ENCODE measurements at regions not wholly inside any gene's neighbourhood (a gene's known extent, or its start where the extent isn't known, plus 50 kb on each side); places are given as distances from the start of the nearest gene placed in this dataset.
"Not testable (repeated sequence)": the region's sequence is repeated elsewhere in the genome, so short reads cannot be mapped to it uniquely, and the experiment has no call there.

DNA sequence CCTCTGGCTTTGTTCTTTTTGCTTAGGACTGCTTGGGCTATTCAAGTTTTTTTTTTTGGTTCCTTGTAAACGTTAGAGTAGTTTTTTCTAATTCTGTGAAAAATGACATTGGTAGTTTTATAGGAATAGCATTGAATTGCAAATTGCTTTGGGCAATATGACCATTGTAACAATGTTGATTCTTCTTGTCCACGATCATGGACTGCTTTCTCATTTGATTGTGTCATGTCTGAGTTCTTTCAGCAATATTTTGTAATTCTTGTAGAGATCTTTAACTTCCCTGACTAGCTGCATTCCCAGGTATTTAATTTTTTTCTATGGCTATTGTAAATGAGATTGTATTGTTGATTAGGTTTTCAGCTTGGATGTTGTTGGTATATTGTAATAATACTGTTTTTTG lies 286.2 kb upstream of the C1QTNF3 start:
- not testable (repeated sequence) for DNase-seq (ENCODE audit: low spot score)

DNA sequence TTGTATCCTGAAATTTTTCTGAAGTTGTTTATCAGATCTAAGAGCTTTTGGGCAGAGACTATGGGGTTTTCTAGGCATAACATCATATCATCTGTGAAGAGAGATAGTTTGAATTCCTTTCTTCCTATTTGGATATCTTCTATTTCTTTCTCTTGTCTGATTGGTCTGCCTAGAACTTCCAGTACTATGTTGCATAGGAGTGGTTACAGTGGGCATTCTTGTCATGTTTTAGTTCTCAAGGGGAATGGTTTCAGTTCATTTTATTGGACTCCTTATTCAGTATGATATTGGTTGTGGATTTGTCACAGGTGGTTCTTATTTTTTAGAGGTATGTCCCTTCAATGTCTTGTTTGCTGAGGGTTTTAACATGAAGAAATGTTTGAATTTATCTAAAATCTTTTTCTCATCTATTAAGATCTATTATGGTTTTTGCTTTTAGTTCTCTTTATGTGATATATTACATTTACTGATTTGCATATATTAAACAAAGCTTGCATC lies 286.6 kb upstream of the C1QTNF3 start:
- not testable (repeated sequence) for DNase-seq (ENCODE audit: low spot score)

DNA sequence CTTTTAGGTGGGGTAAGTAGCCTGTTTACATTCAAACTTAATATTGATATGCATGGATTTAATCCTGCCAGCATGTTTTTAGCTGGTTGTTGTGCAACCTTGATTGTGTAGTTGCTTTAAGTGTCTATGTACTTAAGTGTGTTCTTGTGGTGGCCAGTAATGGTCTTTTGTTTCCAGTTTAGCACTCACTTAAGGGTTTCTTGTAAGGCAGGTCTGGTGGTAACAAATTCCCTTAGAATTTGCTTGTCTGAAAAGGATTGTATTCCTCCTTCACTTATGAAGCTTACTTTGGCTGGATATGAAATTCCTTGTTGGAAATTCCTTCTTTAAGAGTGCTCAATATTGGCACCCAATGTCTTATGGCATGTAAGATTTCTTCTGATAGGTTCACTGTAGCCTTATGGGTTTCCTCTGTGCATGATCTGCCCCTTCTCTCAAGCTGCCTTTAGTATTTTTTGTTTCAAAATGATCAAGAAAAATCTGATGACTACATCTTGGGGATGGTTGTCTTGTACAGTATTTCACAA lies 289.0 kb upstream of the C1QTNF3 start:
- DNase-seq (ENCODE audit: low spot score), result not testable (repeated sequence)

- not testable (repeated sequence) for DNase-seq (ENCODE audit: low spot score)
These were observed 296.5 kb upstream of the C1QTNF3 start for GRCh38 chr5:34339408-34340001.

DNA sequence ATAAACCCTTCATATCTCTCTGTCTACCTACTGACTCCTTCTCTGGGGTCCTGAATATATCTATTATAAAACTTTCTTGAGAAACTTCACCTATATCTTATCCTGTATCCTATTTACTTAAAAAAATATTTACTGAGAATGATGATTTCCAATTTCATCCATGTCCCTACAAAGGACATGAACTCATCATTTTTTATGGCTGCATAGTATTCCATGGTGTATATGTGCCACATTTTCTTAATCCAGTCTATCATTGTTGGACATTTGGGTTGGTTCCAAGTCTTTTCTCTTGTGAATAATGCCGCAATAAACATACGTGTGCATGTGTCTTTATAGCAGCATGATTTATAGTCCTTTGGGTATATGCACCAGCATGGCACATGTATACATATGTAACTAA lies 301.7 kb upstream of the RAI14 start:
- not testable (repeated sequence) for DNase-seq (ENCODE audit: low spot score)

GRCh38 chr5:34371417-34371816 lies 284.7 kb upstream of the RAI14 start:
- DNase-seq (ENCODE audit: low spot score), result not testable (repeated sequence)

DNA sequence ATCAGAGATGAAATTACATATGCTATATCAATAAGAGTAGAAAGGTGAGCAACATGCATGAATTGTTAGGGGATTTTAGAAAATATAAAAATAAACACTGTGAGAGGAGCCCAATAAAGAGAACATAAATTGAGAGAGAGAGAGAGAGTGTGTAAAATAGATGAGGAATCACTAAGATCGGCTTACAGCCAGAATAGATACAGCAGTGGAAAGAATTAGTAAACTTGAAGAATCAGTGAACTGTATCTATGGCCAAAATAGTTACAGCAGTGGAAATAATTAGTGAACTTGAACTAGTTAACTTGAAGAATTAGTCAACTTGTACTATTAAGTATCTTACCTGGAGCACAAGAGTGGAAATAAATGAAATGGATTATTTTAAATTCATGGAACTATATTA lies 284.3 kb upstream of the RAI14 start:
- not testable (repeated sequence) for DNase-seq (ENCODE audit: low spot score)

DNA sequence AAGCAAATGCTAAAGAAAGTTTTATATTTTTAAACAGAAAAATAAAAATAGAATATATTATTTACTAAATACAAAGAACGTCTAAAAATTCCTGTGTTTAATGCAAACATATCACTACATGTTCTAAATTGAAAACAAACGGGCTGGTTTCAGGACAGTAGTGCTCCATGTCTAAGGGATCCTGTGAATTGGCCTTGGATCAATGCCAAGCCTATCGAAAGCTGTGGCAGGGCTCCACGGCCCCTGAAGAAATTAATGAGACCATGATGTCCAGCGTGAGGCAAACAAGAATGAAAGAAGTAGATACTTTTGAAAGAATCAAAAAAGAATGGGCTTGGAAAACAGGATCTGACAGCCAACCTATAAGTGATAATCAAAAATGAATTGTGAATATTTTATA lies 283.4 kb upstream of the RAI14 start:
- not testable (repeated sequence) for DNase-seq (ENCODE audit: low spot score)

DNA sequence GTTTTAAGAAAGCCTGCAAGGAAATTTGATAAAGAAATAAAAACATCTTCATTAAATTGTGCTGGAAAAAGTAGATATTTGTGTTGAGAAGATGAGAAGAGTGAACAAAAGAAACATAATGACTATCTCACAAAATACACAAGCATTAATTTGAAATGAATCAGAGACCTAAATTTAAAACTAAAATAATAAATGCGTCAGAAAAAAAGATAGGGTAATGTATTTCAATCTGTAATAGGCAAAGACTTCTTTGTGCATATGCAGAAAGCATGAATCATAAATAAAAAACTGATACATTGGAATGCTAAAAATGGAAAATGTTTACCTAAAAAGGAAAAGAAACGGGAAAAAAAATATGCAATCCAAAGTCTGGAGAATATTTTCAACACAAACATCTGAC lies 278.5 kb upstream of the RAI14 start:
- DNase-seq (ENCODE audit: low spot score), result not testable (repeated sequence)

DNA sequence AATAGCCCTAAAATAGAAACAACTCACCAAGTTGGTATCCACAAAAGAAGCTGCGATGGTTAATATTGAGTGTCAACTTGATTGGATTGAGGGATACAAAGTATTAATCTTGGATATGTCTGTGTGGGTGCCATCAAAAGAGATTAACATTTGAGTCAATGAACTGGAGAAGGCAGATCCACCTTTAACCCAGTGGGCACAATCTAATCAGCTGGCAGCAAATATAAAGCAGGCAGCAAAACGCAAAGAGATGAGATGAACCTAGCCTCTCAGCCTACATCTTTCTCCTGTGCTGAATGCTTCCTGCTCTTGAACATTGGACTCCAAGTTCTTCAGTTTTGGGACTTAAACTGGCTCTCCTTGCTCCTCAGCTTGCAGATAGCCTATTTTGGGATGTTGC lies 277.6 kb upstream of the RAI14 start:
- DNase-seq (ENCODE audit: low spot score), result not testable (repeated sequence)

- DNase-seq (ENCODE audit: low spot score), result not testable (repeated sequence)
These were observed 267.4 kb upstream of the RAI14 start for GRCh38 chr5:34388754-34389153.

DNA sequence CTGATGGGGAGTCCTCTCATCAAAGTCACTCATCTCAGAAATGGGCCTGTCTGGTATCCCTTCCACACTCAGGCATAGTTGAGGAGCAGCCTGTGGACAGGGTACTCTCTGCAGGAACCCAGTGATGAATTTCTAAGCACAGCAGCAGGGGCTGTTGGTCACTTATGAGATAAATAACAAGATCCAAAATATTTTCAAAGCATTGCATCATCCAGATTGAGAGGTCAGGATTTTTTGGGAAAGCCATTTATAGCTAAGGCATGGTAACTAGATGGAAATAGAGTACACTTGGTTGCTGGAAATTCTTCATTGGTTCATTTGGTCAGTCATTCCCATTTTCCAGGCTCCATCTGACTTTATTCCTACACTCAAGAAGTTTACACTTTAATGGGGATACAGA lies 246.8 kb upstream of the RAI14 start:
- no peak for DNase-seq (ENCODE audit: low spot score)

GRCh38 chr5:34410411-34411139 lies 245.6 kb upstream of the RAI14 start:
- no peak for DNase-seq (ENCODE audit: low spot score)

DNA sequence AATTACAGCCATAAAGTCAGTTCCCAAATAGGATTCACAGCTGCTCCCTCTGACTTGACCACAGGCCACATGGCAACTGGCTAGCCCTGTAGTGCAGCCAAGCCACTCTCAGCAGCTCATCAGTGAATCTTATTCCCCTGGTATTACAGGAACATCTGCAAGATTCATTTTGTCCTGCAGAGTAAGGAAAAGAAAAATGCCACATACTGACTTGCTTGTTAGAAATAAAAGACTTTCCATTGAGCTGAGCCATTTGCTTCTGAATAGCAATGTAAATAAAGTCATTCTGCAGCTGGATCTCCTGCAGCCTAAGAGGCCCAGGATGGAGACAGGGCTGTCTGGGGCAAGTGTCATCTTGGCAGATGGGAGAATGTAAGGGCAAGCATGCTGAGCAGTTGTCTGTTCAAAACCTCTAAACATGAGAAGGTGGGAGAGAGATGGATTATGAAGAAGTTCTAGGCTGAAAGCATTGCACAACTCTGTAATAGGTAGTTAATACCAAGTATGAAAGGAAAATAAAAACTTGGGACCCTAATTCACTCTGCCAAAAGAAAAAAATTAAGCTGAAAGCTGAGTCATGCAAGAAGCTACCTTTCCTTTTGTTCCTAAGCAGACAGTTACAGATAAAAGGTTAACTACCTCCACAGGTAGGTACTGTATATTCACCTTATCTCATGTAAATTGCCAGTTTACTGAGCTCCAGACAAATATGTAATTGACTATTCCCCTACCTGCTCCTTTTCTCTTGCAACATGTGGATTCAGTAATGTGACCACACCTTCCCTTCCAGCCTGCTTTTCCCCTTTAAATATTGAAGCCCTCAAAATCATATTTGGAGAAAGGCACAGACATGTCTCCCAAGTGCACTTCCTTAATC lies 244.4 kb upstream of the RAI14 start:
- DNase-seq (ENCODE audit: low spot score), result no peak

GRCh38 chr5:34412736-34413135 lies 243.4 kb upstream of the RAI14 start:
- DNase-seq (ENCODE audit: low spot score), result no peak

GRCh38 chr5:34415559-34416198 lies 240.4 kb upstream of the RAI14 start:
- no peak for DNase-seq (ENCODE audit: low spot score)

DNA sequence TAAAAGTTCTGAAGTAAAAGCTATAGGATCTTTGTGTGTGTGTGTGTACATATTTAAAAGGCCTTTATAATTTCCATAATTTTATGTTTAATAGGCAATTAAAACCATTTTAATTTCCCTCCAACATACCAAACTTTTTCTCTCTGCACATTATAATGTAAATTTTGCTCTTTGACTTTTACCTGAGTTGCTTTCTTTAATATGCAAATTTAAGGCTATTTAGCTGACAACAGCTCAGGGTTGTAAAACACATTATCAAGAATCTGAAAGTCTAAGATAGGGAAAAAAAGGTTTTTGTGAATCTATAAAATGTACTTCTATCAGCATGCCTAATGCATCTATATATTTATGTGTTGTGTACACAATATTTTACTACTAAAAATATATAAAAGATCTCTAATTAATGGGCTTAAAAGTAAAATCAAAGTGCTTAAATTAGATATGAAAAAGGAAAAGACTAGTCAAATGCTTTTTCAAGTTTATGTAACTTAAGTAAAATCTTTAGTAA lies 239.6 kb upstream of the RAI14 start:
- DNase-seq (ENCODE audit: low spot score), result no peak

- not testable (repeated sequence) for DNase-seq (ENCODE audit: low spot score)
These were observed 235.9 kb upstream of the RAI14 start for GRCh38 chr5:34420191-34420590.

- DNase-seq (ENCODE audit: low spot score), result no peak
These were observed 219.2 kb upstream of the RAI14 start for GRCh38 chr5:34436761-34437501.

GRCh38 chr5:34439601-34440000 lies 216.5 kb upstream of the RAI14 start:
- DNase-seq (ENCODE audit: low spot score), result no peak

DNA sequence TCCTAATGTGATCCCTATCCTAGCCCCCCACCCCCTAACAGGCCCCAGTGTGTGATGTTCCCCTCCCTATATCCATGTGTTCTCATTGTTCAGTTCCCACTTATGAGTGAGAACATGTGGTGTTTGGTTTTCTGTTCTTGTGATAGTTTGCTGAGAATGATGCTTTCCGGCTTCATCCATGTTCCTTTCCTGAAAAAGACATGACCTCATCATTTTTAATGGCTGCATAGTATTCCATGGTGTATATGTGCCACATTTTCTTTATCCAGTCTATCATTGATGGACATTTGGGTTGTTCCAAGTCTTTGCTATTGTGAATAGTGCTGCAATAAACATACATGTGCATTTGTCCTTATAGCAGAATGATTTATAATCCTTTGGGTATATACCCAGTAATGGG lies 214.4 kb upstream of the RAI14 start:
- DNase-seq (ENCODE audit: low spot score), result not testable (repeated sequence)
